Endothelial cell of umbilical vein (primary cell): ENCODE measurements at regions not wholly inside any gene's neighbourhood (a gene's known extent, or its start where the extent isn't known, plus 50 kb on each side); places are given as distances from the start of the nearest gene placed in this dataset.

Experiments used
- BruUV-seq: library from RNA; stranded (reverse); fragments of 400-500 nt; replicated peaks from 2 replicates; lab custom pipeline; 2021; lab: Mats Ljungman, UMichigan
- CTCF ChIA-PET: fragments of 300-600, 350-600 bp; sonication (Branson Sonifier 250); formaldehyde crosslinking; loops from one replicate; lab custom pipeline; 2021; ENCODE audit warnings: antibody characterized with exemption, inconsistent platforms; lab: Charles Lee
- POLR2A ChIA-PET: fragments of 300-600, 350-600 bp; sonication (Branson Sonifier 250); formaldehyde crosslinking; loops from one replicate; lab custom pipeline; 2021; ENCODE audit warnings: antibody characterized with exemption, inconsistent platforms; lab: Charles Lee
- DNase-seq: peaks from one replicate; pipeline ENCODE4 v3.0.0-alpha.2; 2011; ENCODE audit warnings: low read depth, low spot score
- FAIRE-seq: peaks from 2 replicates; lab custom pipeline; 2011; peaks lifted over from hg19 to GRCh38; lab: Jason Lieb, UNC
- H2AFZ ChIP-seq: 2 replicates; pipeline ENCODE4 v1.6.0; 2012; ENCODE audit warnings: low read depth, low read length, control low read depth, inconsistent platforms
- H3K27ac ChIP-seq: 2 replicates; pipeline ENCODE4 v1.5.1; 2011; ENCODE audit warnings: low read depth, mild to moderate bottlenecking, control low read depth, low read length, moderate library complexity; ENCODE audit not compliant: insufficient read depth
- H3K27me3 ChIP-seq, 2 experiments: 2 replicates each; pipeline versions ENCODE4 v1.6.0 to v1.6.1; 2011; ENCODE audit warnings: low read length in 2 of 2, mixed read lengths in 1 of 2; ENCODE audit not compliant: control insufficient read depth in 2 of 2, insufficient read depth in 2 of 2
- H3K36me3 ChIP-seq, 2 experiments: 2 replicates in 1 of 2; 3 replicates in 1 of 2; pipeline ENCODE4 v1.5.1; 2011; ENCODE audit warnings: low read length in 2 of 2, mild to moderate bottlenecking in 1 of 2, moderate library complexity in 1 of 2; ENCODE audit not compliant: control insufficient read depth in 2 of 2, insufficient read depth in 2 of 2; ENCODE audit errors: extremely low read depth in 1 of 2
- H3K4me1 ChIP-seq: 3 replicates; pipeline ENCODE4 v1.5.1; 2011; ENCODE audit warnings: mild to moderate bottlenecking, low read length; ENCODE audit not compliant: control insufficient read depth, insufficient read depth; ENCODE audit errors: extremely low read depth
- H3K4me2 ChIP-seq: 2 replicates; pipeline ENCODE4 v1.6.1; 2011; ENCODE audit warnings: low read length, control low read depth, mixed read lengths; ENCODE audit not compliant: insufficient read depth
- H3K4me3 ChIP-seq, 3 experiments: fragments of 200-600 bp in 1 of 3; sonication (generic), shearing (Covaris generic) in 1 of 3; replicated peaks in 1 of 3; 2 replicates each; pipeline ENCODE4 v1.5.1; 2011 to 2016; ENCODE audit warnings: control low read depth in 3 of 3, low read length in 3 of 3, mild to moderate bottlenecking in 2 of 3, inconsistent platforms in 1 of 3, low read depth in 1 of 3, moderate library complexity in 1 of 3; ENCODE audit not compliant: insufficient read depth in 1 of 3
- H3K79me2 ChIP-seq: 2 replicates; pipeline ENCODE4 v1.6.0; 2012; ENCODE audit warnings: low read length, inconsistent platforms; ENCODE audit not compliant: control insufficient read depth, insufficient read depth
- H3K9ac ChIP-seq: replicated peaks from 2 replicates; pipeline ENCODE3; 2011; ENCODE audit warnings: low read length, control low read depth; ENCODE audit not compliant: insufficient read depth; ENCODE audit errors: extremely low read depth
- H3K9me1 ChIP-seq: replicated peaks from 3 replicates; pipeline ENCODE4 v1.6.0; 2011; ENCODE audit warnings: mild to moderate bottlenecking, low read length; ENCODE audit not compliant: control insufficient read depth, insufficient read depth; ENCODE audit errors: extremely low read depth
- H3K9me3 ChIP-seq: replicated peaks from 2 replicates; pipeline ENCODE4 v1.5.1; 2012; ENCODE audit warnings: low read length, inconsistent platforms; ENCODE audit not compliant: control insufficient read depth, insufficient read depth
- H4K20me1 ChIP-seq: replicated peaks from 2 replicates; pipeline ENCODE3; 2011; ENCODE audit warnings: mild to moderate bottlenecking, low read length; ENCODE audit not compliant: control insufficient read depth, insufficient read depth; ENCODE audit errors: extremely low read depth
- EZH2 ChIP-seq: IDR thresholded peaks from 2 replicates; pipeline ENCODE4 v1.6.1; 2012; ENCODE audit warnings: borderline replicate concordance, low read depth, mild to moderate bottlenecking, moderate library complexity, low read length, inconsistent platforms; ENCODE audit not compliant: severe bottlenecking
- FOS ChIP-seq: IDR thresholded peaks from 2 replicates; pipeline ENCODE4 v1.6.1; 2011; ENCODE audit warnings: mild to moderate bottlenecking, low read length, moderate library complexity, borderline replicate concordance; ENCODE audit not compliant: insufficient read depth
- GATA2 ChIP-seq: IDR thresholded peaks from 2 replicates; pipeline ENCODE4 v1.7.0; 2011; ENCODE audit warnings: low read depth, mild to moderate bottlenecking, moderate library complexity, mixed read lengths, low read length; ENCODE audit not compliant: insufficient read length, insufficient read depth
- JUN ChIP-seq: IDR thresholded peaks from 2 replicates; pipeline ENCODE4 v1.6.1; 2011; ENCODE audit warnings: borderline replicate concordance, low read depth; ENCODE audit not compliant: insufficient read length, insufficient read depth
- MYC ChIP-seq: IDR thresholded peaks from one replicate; pipeline ENCODE4 v1.6.1; 2011; ENCODE audit warnings: mild to moderate bottlenecking, low read depth, low read length
- POLR2A ChIP-seq: IDR thresholded peaks from 2 replicates; pipeline ENCODE4 v1.6.1; 2012; ENCODE audit warnings: low read depth, mild to moderate bottlenecking, control low read depth, low read length
- POLR2AphosphoS5 ChIP-seq: IDR thresholded peaks from 2 replicates; pipeline ENCODE4 v1.6.1; 2012; ENCODE audit warnings: low read depth, mild to moderate bottlenecking, control low read depth, low read length, moderate library complexity; ENCODE audit not compliant: insufficient read depth
- dilution Hi-C: fragments of 300-500 bp; cut with MboI; formaldehyde crosslinking; loops from one replicate; pipeline ENCODE4 v1.15.0; 2019; ENCODE audit warnings: low sequenced_read_pairs; ENCODE audit not compliant: extremely low pct_ligation_motif_present
- intact Hi-C: fragments of 100-400 bp; cut with micrococcal nuclease; formaldehyde crosslinking; loops from one replicate; pipeline ENCODE4 v1.10.0; 2022
- TF ChIP-seq, protein P1 (sequence below), 2 donors: IDR thresholded peaks; 1 replicate in 1 of 2; 2 replicates in 1 of 2; pipeline ENCODE4 v1.5.1; 2011; ENCODE audit warnings: low read length in 2 of 2, mild to moderate bottlenecking in 2 of 2, moderate library complexity in 2 of 2, control low read depth in 1 of 2, inconsistent platforms in 1 of 2, low read depth in 1 of 2; ENCODE audit not compliant: insufficient read depth in 1 of 2; ENCODE audit errors: extremely low read depth in 1 of 2
- TF ChIP-seq, protein P2 (sequence below): IDR thresholded peaks from 2 replicates; pipeline ENCODE4 v1.6.1; 2011; ENCODE audit not compliant: insufficient read depth, insufficient read length

DNA sequence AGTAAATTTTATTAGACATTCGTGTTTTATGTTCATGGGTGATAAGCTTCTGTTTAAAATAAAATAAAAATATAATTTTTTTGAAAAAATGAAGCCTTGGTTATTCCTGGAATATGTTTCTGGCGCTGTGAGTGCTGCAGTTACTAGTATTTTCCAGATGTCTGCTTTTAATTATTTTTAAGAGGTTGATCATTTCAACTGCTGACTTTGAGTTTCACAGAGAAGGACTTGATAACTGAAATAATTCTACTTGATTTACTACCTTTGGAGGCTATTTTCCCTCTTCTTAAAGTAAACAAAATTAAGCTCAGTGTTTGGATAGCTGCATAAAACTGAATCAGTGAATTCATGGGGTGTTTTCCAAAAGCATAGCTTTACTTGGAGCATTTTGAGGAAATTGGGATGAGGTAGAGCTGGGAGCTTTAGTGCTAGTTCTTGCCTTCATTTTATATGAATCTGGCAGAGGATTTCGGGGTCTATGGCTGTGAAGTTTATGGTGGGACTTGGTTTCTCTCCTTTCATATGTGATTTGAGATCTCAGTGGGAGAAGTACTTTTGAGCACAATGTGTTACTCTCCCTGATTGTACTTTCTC is 666.5 kb downstream of the DCDC2C start:
- H3K4me2 ChIP-seq: no peak overlapping the region
- H3K27me3 ChIP-seq: no peaks in the 10 kb centered on the region
- H3K36me3 ChIP-seq: no peaks in the 10 kb centered on the region
- no peaks in the 10 kb centered on the region for H3K79me2 ChIP-seq
- dilution Hi-C loops: no loop called here
- BruUV-seq: no TSS peak
- no peaks in the 10 kb centered on the region for H3K9me1 ChIP-seq
- POLR2A ChIA-PET: no interaction called here
- FAIRE-seq: no peak
- no peaks in the 10 kb centered on the region for H4K20me1 ChIP-seq
- H3K27ac ChIP-seq: no peak overlapping the region
- H3K9me3 ChIP-seq: no peaks in the 10 kb centered on the region
- no peak overlapping the region for H2AFZ ChIP-seq
- intact Hi-C loops: no loop called here
- CTCF ChIA-PET: interaction anchor here (1.5 to 1.7 kb wide), 2 partner anchors 16 to 50 kb away, joined by 3 to 4 read pairs; no protein-coding TSS in a partner anchor
- H3K4me3 ChIP-seq: no peak overlapping the region
- H3K9ac ChIP-seq: no peak overlapping the region
- no peak for DNase-seq
- H3K4me1 ChIP-seq: no peaks in the 10 kb centered on the region
- TF ChIP-seq, protein P1, sequence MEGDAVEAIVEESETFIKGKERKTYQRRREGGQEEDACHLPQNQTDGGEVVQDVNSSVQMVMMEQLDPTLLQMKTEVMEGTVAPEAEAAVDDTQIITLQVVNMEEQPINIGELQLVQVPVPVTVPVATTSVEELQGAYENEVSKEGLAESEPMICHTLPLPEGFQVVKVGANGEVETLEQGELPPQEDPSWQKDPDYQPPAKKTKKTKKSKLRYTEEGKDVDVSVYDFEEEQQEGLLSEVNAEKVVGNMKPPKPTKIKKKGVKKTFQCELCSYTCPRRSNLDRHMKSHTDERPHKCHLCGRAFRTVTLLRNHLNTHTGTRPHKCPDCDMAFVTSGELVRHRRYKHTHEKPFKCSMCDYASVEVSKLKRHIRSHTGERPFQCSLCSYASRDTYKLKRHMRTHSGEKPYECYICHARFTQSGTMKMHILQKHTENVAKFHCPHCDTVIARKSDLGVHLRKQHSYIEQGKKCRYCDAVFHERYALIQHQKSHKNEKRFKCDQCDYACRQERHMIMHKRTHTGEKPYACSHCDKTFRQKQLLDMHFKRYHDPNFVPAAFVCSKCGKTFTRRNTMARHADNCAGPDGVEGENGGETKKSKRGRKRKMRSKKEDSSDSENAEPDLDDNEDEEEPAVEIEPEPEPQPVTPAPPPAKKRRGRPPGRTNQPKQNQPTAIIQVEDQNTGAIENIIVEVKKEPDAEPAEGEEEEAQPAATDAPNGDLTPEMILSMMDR (IDR thresholded peaks at IDR 0.05; ENCODE audit: extremely low read depth in 1 of 2, insufficient read depth in 1 of 2, low read depth in 1 of 2, low read length in 2 of 2): no peak
- TF ChIP-seq FOS (no peak), GATA2 (no peak), POLR2A (no peak), JUN (no peak), MYC (no peak), POLR2AphosphoS5 (no peak), EZH2 (no peak)
- TF ChIP-seq, protein P2, sequence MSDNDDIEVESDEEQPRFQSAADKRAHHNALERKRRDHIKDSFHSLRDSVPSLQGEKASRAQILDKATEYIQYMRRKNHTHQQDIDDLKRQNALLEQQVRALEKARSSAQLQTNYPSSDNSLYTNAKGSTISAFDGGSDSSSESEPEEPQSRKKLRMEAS: no peak
